ENCODE measurements at regions not wholly inside any gene's neighbourhood (a gene's known extent, or its start where the extent isn't known, plus 50 kb on each side); places are given as distances from the start of the nearest gene placed in this dataset.
"Not testable (repeated sequence)": the region's sequence is repeated elsewhere in the genome, so short reads cannot be mapped to it uniquely, and the experiment has no call there.

DNA sequence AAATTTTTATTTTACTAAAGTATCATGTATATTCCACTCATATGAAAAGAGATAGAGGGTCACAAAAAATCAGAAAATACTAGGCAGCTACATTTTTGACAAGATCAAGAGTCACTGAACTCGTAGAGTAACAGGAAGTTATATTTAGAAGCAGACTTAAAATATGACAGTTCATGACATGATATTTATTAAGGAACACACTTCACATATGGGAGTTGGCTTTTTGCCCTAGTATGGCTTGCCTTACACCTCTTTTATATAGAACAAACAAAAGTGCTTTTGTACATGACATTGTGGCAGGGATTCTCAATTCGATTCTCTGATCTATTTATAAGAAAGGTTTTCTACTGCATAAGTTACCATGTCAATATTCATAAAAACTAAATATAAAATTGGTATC is 80.1 kb upstream of the GBE1 start:
- H3K27ac ChIP-seq: no peak overlapping the region
- H3K9me3 ChIP-seq: no peaks in the 10 kb centered on the region
- no peaks in the 10 kb centered on the region for H3K36me3 ChIP-seq
- H3K4me3 ChIP-seq: no peak overlapping the region
- intact Hi-C loops (cut with DNase I; ENCODE audit: low total_unique reads) (no loop called here), in situ Hi-C loops (cut with MboI; ENCODE audit: low sequenced_read_pairs in 4 of 4) (no loop called here)
- DNase-seq (no peak), ATAC-seq (no peak)
- TF ChIP-seq, protein P1, sequence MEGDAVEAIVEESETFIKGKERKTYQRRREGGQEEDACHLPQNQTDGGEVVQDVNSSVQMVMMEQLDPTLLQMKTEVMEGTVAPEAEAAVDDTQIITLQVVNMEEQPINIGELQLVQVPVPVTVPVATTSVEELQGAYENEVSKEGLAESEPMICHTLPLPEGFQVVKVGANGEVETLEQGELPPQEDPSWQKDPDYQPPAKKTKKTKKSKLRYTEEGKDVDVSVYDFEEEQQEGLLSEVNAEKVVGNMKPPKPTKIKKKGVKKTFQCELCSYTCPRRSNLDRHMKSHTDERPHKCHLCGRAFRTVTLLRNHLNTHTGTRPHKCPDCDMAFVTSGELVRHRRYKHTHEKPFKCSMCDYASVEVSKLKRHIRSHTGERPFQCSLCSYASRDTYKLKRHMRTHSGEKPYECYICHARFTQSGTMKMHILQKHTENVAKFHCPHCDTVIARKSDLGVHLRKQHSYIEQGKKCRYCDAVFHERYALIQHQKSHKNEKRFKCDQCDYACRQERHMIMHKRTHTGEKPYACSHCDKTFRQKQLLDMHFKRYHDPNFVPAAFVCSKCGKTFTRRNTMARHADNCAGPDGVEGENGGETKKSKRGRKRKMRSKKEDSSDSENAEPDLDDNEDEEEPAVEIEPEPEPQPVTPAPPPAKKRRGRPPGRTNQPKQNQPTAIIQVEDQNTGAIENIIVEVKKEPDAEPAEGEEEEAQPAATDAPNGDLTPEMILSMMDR (IDR thresholded peaks at IDR 0.05 in 4 of 5, conservative IDR thresholded peaks at IDR 0.05 in 1 of 5): no peak
- no peak for TF ChIP-seq POLR2A (IDR thresholded peaks at IDR 0.05)
- H3K27me3 ChIP-seq: no peaks in the 10 kb centered on the region
- peaks cover 26 to 27% of the 10 kb centered on the region in 2 donors for H3K4me1 ChIP-seq

DNA sequence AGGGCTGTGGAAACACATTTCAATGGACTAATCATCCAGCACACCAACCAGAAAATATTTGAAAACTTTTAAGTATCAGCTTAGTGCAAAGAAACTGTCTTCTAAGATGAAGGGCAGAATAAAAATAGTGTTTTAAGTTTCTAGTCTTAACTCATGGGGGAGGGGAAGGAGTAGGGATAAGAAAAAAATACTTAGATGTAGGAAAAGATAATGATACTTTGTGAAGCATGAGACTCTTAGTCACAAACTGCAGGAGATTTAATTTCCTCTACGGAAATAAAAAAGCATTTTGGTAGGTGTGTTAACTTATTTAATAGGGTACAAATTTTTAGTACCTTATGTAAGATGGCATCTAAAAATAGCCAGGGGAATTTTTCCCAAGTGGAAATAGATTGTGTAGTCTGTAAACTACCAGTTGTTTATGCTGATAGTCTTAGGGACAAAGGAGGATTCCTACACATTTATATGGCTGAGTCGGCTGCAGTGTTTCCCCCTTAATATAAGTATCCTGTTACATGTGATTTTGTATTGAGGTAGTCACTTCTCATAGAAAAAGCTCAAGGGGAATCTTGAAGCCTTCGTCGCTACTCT is 78.2 kb upstream of the GBE1 start:
- no peaks in the 10 kb centered on the region for H3K36me3 ChIP-seq
- intact Hi-C loops (cut with DNase I; ENCODE audit: low total_unique reads) (no loop called here), in situ Hi-C loops (cut with MboI; ENCODE audit: low sequenced_read_pairs in 4 of 4) (no loop called here)
- no peak for TF ChIP-seq POLR2A (IDR thresholded peaks at IDR 0.05)
- TF ChIP-seq, protein P1 (IDR thresholded peaks at IDR 0.05 in 4 of 5, conservative IDR thresholded peaks at IDR 0.05 in 1 of 5): no peak
- peak; percentile 27 to 53 for ATAC-seq
- peaks cover 26 to 27% of the 10 kb centered on the region in 2 donors for H3K4me1 ChIP-seq
- peak overlapping the region in 3 of 4 donors; percentile 34 to 47 (median 40) for H3K27ac ChIP-seq
- no peaks in the 10 kb centered on the region for H3K9me3 ChIP-seq
- no peak for DNase-seq
- H3K4me3 ChIP-seq: no peak overlapping the region
- H3K27me3 ChIP-seq: no peaks in the 10 kb centered on the region

DNA sequence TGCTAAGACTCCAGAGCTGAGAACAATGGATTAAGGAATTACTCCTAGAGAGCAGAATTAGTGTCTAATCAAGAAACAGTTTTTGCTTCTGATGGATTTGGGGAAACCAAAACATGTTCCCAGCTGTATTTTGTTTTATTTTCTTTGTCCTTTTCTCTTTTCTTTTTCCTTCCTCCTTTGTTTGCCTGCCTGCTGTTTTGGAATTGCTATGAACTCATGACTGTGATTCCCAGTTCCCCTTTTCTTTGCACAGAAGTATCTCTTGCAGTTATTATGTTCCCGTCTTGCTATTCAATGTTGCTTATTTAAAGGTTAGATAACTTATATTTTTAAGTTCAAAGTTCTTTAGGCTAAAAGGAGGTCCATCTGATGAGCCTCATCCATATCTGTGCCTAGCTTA is 77.0 kb upstream of the GBE1 start:
- no peak for ATAC-seq
- Histone ChIP-seq H3K36me3 (no peaks in the 10 kb centered on the region), H3K4me1 (peaks cover 26 to 27% of the 10 kb centered on the region in 2 donors), H3K4me3 (no peak overlapping the region), H3K27me3 (no peaks in the 10 kb centered on the region), H3K9me3 (no peaks in the 10 kb centered on the region), H3K27ac (no peak overlapping the region)
- no peak for TF ChIP-seq POLR2A (IDR thresholded peaks at IDR 0.05)
- TF ChIP-seq, protein P1 (IDR thresholded peaks at IDR 0.05 in 4 of 5, conservative IDR thresholded peaks at IDR 0.05 in 1 of 5): no peak
- no peak for DNase-seq
- intact Hi-C loops (cut with DNase I; ENCODE audit: low total_unique reads): no loop called here
- in situ Hi-C loops (cut with MboI; ENCODE audit: low sequenced_read_pairs in 4 of 4): no loop called here

DNA sequence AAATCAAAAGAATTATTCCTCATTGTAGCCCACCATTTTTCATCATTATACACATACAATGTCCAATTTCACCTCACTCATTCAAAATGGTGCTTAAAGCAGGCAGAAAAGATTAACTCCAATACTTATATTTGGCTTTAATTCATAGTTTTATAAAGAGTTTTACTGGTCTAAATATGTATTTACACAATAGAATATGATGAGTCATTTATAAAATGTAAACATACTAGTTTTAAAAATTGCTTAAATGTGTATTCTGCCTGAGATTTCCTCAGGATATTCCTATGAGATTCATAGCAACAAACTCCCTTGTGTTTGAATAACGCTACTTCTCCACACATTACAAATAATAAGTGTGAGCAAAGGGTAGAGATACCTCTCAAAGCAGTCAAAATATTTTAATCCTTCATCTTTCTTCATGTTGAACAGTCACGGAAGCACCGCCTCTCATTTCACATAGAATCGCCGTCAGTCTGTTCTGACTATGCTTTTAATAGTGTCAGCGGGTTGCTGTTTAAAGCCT is 75.7 kb upstream of the GBE1 start:
- no peak overlapping the region for H3K4me3 ChIP-seq
- no peak for DNase-seq
- H3K27me3 ChIP-seq: no peaks in the 10 kb centered on the region
- no peaks in the 10 kb centered on the region for H3K36me3 ChIP-seq
- ATAC-seq: no peak
- H3K9me3 ChIP-seq: no peaks in the 10 kb centered on the region
- TF ChIP-seq POLR2A (IDR thresholded peaks at IDR 0.05): no peak
- TF ChIP-seq, protein P1 (IDR thresholded peaks at IDR 0.05 in 4 of 5, conservative IDR thresholded peaks at IDR 0.05 in 1 of 5): no peak
- H3K27ac ChIP-seq: no peak overlapping the region
- peaks cover 26 to 27% of the 10 kb centered on the region in 2 donors for H3K4me1 ChIP-seq
- intact Hi-C loops (cut with DNase I; ENCODE audit: low total_unique reads): no loop called here
- in situ Hi-C loops (cut with MboI; ENCODE audit: low sequenced_read_pairs in 4 of 4): no loop called here

DNA sequence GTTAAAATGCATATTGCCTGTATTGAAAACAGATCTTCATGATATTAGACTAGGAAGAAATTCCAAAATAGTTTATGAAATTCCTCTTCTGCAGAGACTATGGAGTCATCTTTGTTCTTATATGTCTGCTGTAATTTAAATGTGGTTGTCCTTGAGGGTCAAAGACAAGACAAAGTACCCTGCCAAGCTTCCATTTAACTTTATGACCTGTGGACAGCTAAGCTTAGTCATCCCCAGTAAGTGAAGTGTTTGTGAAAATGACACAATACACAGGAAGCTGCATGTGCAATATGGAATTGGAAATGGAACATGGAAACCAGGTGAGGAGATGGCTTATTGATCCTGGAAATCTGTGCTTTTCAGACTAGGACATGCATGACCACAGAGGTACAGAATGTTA is 68.5 kb upstream of the GBE1 start:
- Histone ChIP-seq H3K36me3 (no peaks in the 10 kb centered on the region), H3K4me1 (no peaks in the 10 kb centered on the region), H3K4me3 (no peak overlapping the region), H3K27me3 (no peaks in the 10 kb centered on the region), H3K9me3 (no peaks in the 10 kb centered on the region), H3K27ac (no peak overlapping the region)
- in situ Hi-C loops (cut with MboI; ENCODE audit: low sequenced_read_pairs in 4 of 4) (no loop called here), intact Hi-C loops (cut with DNase I; ENCODE audit: low total_unique reads) (no loop called here)
- TF ChIP-seq POLR2A (IDR thresholded peaks at IDR 0.05): no peak
- TF ChIP-seq, protein P1 (IDR thresholded peaks at IDR 0.05 in 4 of 5, conservative IDR thresholded peaks at IDR 0.05 in 1 of 5): no peak
- ATAC-seq (peak in 1 of 2 donors; percentile 51), DNase-seq (no peak)

DNA sequence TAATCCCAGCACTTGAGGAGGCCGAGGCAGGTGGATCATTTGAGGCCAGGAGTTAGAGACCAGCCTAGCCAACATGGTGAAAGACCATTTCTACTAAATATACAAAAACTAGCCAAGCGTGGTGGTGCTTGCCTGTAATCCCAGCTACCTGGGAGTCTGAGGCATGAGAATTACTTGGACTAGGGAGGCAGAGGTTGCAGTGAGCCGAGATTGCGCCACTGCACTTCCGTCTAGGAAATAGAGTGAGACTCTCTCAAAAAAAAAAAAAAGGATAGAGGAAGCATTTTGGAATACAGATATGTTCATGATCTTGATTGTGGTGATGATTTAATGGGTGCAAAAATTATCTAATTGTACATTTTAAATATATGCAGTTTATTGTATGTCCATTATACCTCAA is 67.8 kb upstream of the GBE1 start:
- H3K4me3 ChIP-seq; DNase-seq; H3K27ac ChIP-seq; ATAC-seq; H3K4me1 ChIP-seq; H3K36me3 ChIP-seq; in situ Hi-C loops (cut with MboI; ENCODE audit: low sequenced_read_pairs in 4 of 4); H3K27me3 ChIP-seq; H3K9me3 ChIP-seq; intact Hi-C loops (cut with DNase I; ENCODE audit: low total_unique reads): not testable (repeated sequence)
